H1 (cell line): ENCODE measurements at regions not wholly inside any gene's neighbourhood (a gene's known extent, or its start where the extent isn't known, plus 50 kb on each side); places are given as distances from the start of the nearest gene placed in this dataset.

ENCODE experiments used
- RXRA ChIP-seq: IDR thresholded peaks from 2 replicates; pipeline ENCODE4 v1.6.1; 2011; ENCODE audit warnings: low read depth, mild to moderate bottlenecking, low read length, moderate library complexity; ENCODE audit not compliant: insufficient read depth
- SRF ChIP-seq: IDR thresholded peaks from 2 replicates; pipeline ENCODE4 v1.6.1; 2011; ENCODE audit warnings: mild to moderate bottlenecking, low read depth, low read length, moderate library complexity
- TF ChIP-seq, protein P1 (sequence below): fragments of 300-600 bp; sonication (generic); IDR thresholded peaks from 2 replicates; pipeline ENCODE4 v1.7.1; 2012; ENCODE audit warnings: low read length, moderate library complexity, mild to moderate bottlenecking, inconsistent platforms; ENCODE audit not compliant: insufficient replicate concordance

DNA sequence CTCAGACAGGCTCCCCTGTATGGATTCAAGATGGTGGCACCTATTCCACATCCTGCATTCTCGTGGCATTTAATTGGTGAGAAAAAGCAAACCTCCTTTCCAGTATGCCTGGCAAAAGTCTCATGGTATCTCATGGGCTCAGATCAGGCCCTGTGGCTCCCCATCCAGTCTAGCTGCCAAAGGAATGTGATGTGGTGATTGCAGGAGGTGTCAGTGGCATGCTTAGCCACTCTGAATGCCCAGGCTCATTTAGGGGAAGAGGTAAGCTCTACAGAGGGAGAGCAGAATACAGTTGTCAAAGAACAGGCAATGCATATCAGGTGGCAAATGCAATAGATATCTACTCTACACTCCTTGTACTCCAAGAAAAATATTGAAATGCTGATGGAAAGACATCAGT lies 146.7 kb downstream of the SPATA19 start (continued):
- TF ChIP-seq SRF (no peak), RXRA (no peak)
- TF ChIP-seq, protein P1, sequence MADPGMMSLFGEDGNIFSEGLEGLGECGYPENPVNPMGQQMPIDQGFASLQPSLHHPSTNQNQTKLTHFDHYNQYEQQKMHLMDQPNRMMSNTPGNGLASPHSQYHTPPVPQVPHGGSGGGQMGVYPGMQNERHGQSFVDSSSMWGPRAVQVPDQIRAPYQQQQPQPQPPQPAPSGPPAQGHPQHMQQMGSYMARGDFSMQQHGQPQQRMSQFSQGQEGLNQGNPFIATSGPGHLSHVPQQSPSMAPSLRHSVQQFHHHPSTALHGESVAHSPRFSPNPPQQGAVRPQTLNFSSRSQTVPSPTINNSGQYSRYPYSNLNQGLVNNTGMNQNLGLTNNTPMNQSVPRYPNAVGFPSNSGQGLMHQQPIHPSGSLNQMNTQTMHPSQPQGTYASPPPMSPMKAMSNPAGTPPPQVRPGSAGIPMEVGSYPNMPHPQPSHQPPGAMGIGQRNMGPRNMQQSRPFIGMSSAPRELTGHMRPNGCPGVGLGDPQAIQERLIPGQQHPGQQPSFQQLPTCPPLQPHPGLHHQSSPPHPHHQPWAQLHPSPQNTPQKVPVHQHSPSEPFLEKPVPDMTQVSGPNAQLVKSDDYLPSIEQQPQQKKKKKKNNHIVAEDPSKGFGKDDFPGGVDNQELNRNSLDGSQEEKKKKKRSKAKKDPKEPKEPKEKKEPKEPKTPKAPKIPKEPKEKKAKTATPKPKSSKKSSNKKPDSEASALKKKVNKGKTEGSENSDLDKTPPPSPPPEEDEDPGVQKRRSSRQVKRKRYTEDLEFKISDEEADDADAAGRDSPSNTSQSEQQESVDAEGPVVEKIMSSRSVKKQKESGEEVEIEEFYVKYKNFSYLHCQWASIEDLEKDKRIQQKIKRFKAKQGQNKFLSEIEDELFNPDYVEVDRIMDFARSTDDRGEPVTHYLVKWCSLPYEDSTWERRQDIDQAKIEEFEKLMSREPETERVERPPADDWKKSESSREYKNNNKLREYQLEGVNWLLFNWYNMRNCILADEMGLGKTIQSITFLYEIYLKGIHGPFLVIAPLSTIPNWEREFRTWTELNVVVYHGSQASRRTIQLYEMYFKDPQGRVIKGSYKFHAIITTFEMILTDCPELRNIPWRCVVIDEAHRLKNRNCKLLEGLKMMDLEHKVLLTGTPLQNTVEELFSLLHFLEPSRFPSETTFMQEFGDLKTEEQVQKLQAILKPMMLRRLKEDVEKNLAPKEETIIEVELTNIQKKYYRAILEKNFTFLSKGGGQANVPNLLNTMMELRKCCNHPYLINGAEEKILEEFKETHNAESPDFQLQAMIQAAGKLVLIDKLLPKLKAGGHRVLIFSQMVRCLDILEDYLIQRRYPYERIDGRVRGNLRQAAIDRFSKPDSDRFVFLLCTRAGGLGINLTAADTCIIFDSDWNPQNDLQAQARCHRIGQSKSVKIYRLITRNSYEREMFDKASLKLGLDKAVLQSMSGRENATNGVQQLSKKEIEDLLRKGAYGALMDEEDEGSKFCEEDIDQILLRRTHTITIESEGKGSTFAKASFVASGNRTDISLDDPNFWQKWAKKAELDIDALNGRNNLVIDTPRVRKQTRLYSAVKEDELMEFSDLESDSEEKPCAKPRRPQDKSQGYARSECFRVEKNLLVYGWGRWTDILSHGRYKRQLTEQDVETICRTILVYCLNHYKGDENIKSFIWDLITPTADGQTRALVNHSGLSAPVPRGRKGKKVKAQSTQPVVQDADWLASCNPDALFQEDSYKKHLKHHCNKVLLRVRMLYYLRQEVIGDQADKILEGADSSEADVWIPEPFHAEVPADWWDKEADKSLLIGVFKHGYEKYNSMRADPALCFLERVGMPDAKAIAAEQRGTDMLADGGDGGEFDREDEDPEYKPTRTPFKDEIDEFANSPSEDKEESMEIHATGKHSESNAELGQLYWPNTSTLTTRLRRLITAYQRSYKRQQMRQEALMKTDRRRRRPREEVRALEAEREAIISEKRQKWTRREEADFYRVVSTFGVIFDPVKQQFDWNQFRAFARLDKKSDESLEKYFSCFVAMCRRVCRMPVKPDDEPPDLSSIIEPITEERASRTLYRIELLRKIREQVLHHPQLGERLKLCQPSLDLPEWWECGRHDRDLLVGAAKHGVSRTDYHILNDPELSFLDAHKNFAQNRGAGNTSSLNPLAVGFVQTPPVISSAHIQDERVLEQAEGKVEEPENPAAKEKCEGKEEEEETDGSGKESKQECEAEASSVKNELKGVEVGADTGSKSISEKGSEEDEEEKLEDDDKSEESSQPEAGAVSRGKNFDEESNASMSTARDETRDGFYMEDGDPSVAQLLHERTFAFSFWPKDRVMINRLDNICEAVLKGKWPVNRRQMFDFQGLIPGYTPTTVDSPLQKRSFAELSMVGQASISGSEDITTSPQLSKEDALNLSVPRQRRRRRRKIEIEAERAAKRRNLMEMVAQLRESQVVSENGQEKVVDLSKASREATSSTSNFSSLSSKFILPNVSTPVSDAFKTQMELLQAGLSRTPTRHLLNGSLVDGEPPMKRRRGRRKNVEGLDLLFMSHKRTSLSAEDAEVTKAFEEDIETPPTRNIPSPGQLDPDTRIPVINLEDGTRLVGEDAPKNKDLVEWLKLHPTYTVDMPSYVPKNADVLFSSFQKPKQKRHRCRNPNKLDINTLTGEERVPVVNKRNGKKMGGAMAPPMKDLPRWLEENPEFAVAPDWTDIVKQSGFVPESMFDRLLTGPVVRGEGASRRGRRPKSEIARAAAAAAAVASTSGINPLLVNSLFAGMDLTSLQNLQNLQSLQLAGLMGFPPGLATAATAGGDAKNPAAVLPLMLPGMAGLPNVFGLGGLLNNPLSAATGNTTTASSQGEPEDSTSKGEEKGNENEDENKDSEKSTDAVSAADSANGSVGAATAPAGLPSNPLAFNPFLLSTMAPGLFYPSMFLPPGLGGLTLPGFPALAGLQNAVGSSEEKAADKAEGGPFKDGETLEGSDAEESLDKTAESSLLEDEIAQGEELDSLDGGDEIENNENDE: no peak
